PC-3 (cell line): ENCODE measurements at regions not wholly inside any gene's neighbourhood (a gene's known extent, or its start where the extent isn't known, plus 50 kb on each side); places are given as distances from the start of the nearest gene placed in this dataset.

Experiments used
- ATAC-seq: fragments of 200-7000 bp; cut with Tn5 transposase; 2 replicates; pipeline ENCODE4 v1.9.1; 2020; ENCODE audit warnings: mild to moderate bottlenecking, moderate library complexity
- BruUV-seq: library from RNA; stranded (reverse); fragments of 400-500 nt; replicated peaks from 2 replicates; lab custom pipeline; 2021; lab: Mats Ljungman, UMichigan
- CTCF ChIA-PET: fragments of 300-600 bp; sonication (Branson Sonifier 250); formaldehyde crosslinking; loops from one replicate; lab custom pipeline; 2022; ENCODE audit warnings: antibody characterized with exemption; lab: Charles Lee
- POLR2A ChIA-PET: fragments of 300-600 bp; sonication (Branson Sonifier 250); formaldehyde crosslinking; loops from one replicate; lab custom pipeline; 2022; ENCODE audit warnings: antibody characterized with exemption; ENCODE audit not compliant: unreplicated experiment; lab: Charles Lee
- DNase-seq: peaks from one replicate; pipeline ENCODE4 v3.0.0-alpha.2; 2015
- H2AFZ ChIP-seq: fragments of 300-600 bp; sonication (generic); 2 replicates; pipeline ENCODE4 v1.6.0; 2016; ENCODE audit warnings: antibody characterized with exemption, low read length
- H3F3A ChIP-seq: fragments of 300-600 bp; sonication (generic); one replicate; pipeline ENCODE4 v1.6.0; 2017; ENCODE audit warnings: antibody characterized with exemption, low read length, control low read depth, mild to moderate bottlenecking; ENCODE audit not compliant: unreplicated experiment
- H3K27ac ChIP-seq: fragments of 300-600 bp; sonication (generic); 2 replicates; pipeline ENCODE4 v1.5.1; 2016; ENCODE audit warnings: mild to moderate bottlenecking, low read length
- H3K27me3 ChIP-seq: fragments of 300-600 bp; sonication (generic); 2 replicates; pipeline ENCODE4 v1.6.1; 2016; ENCODE audit warnings: low read length, mixed read lengths
- H3K36me3 ChIP-seq: fragments of 300-600 bp; sonication (generic); 2 replicates; pipeline ENCODE4 v1.6.1; 2016; ENCODE audit warnings: low read depth, mixed run types, low read length, mixed read lengths
- H3K4me1 ChIP-seq: fragments of 300-600 bp; sonication (generic); 2 replicates; pipeline ENCODE4 v1.5.1; 2016; ENCODE audit warnings: low read length; ENCODE audit not compliant: insufficient read depth
- H3K4me2 ChIP-seq: fragments of 300-600 bp; sonication (generic); 2 replicates; pipeline ENCODE4 v1.6.0; 2016; ENCODE audit warnings: low read length
- H3K4me3 ChIP-seq: fragments of 300-600 bp; sonication (generic); 2 replicates; pipeline ENCODE4 v1.5.1; 2016; ENCODE audit warnings: mild to moderate bottlenecking, low read length, mixed read lengths
- H3K79me2 ChIP-seq: fragments of 300-600 bp; sonication (generic); 2 replicates; pipeline ENCODE4 v1.6.1; 2017; ENCODE audit warnings: low read length, mixed read lengths
- H3K9ac ChIP-seq: fragments of 300-600 bp; sonication (generic); 2 replicates; pipeline ENCODE4 v1.6.0; 2016; ENCODE audit warnings: mild to moderate bottlenecking, low read length
- H3K9me2 ChIP-seq: fragments of 300-600 bp; sonication (generic); replicated peaks from 2 replicates; pipeline ENCODE4 v1.6.1; 2016; ENCODE audit warnings: mixed run types, low read length, mixed read lengths
- H3K9me3 ChIP-seq: fragments of 300-600 bp; sonication (generic); 2 replicates; pipeline ENCODE4 v1.6.1; 2016; ENCODE audit warnings: low read length, mixed read lengths
- H4K20me1 ChIP-seq: fragments of 300-600 bp; sonication (generic); 2 replicates; pipeline ENCODE4 v1.6.1; 2016; ENCODE audit warnings: low read length, mixed read lengths
- CTCF ChIP-seq: fragments of 300-600 bp; sonication (generic); conservative IDR thresholded peaks from 2 replicates; pipeline ENCODE4 v1.5.1; 2017; ENCODE audit warnings: antibody characterized with exemption, low read depth, mild to moderate bottlenecking, low read length
- EZH2 ChIP-seq: fragments of 300-600 bp; sonication (generic); IDR thresholded peaks from one replicate; pipeline ENCODE4 v1.6.1; 2017; ENCODE audit warnings: antibody characterized with exemption, mild to moderate bottlenecking, low read length; ENCODE audit not compliant: unreplicated experiment
- EZH2phosphoT487 ChIP-seq: fragments of 300-600 bp; sonication (generic); IDR thresholded peaks from 2 replicates; pipeline ENCODE4 v1.6.1; 2018; ENCODE audit warnings: mild to moderate bottlenecking, antibody characterized with exemption, low read length, borderline replicate concordance
- intact Hi-C: fragments of 100-400 bp; cut with micrococcal nuclease; formaldehyde crosslinking; loops from 2 replicates; pipeline ENCODE4 v1.9.0; 2023

- Histone ChIP-seq H3K9ac (no peak overlapping the region), H3F3A (no peaks in the 10 kb centered on the region), H2AFZ (no peak overlapping the region), H3K27ac (no peak overlapping the region), H3K4me1 (no peaks in the 10 kb centered on the region), H3K27me3 (no peaks in the 10 kb centered on the region), H3K9me2 (no peaks in the 10 kb centered on the region), H3K4me3 (no peak overlapping the region), H3K4me2 (no peak overlapping the region), H3K79me2 (no peaks in the 10 kb centered on the region), H3K36me3 (no peaks in the 10 kb centered on the region), H4K20me1 (no peaks in the 10 kb centered on the region), H3K9me3 (no peaks in the 10 kb centered on the region)
- POLR2A ChIA-PET, result no interaction called here
- no TSS peak for BruUV-seq
- no peak for ATAC-seq
- DNase-seq, result no peak
- TF ChIP-seq EZH2, result no peak
- TF ChIP-seq CTCF, result no peak
- TF ChIP-seq EZH2phosphoT487, result no peak
- intact Hi-C loops, result no loop called here
- CTCF ChIA-PET, result interaction anchor here (1.0 kb wide), 1 partner anchor 123 kb away, joined by 3 read pairs; no protein-coding TSS in a partner anchor
Observed at GRCh38 chr7:46107610-46108217, 186.6 kb upstream of the IGFBP3 start.

GRCh38 chr7:46100521-46100920 is 179.4 kb upstream of the IGFBP3 start:
- Histone ChIP-seq H3K79me2 (no peaks in the 10 kb centered on the region), H4K20me1 (no peaks in the 10 kb centered on the region), H3K36me3 (no peaks in the 10 kb centered on the region), H3K9me2 (no peaks in the 10 kb centered on the region), H3K27ac (no peak overlapping the region), H3K4me2 (no peak overlapping the region), H3K27me3 (no peaks in the 10 kb centered on the region), H2AFZ (no peak overlapping the region), H3K4me1 (no peaks in the 10 kb centered on the region), H3F3A (no peaks in the 10 kb centered on the region), H3K4me3 (no peak overlapping the region), H3K9ac (no peak overlapping the region), H3K9me3 (no peaks in the 10 kb centered on the region)
- TF ChIP-seq EZH2, result no peak
- no peak for TF ChIP-seq CTCF
- no peak for TF ChIP-seq EZH2phosphoT487
- no TSS peak for BruUV-seq
- ATAC-seq, result no peak
- POLR2A ChIA-PET, result interaction anchor here (0.7 kb wide), 1 partner anchor 38 kb away, joined by 3 read pairs; no protein-coding TSS in a partner anchor
- intact Hi-C loops, result no loop called here
- no peak for DNase-seq
- CTCF ChIA-PET, result no interaction called here

- Histone ChIP-seq H3K27ac (no peak overlapping the region), H3K27me3 (no peaks in the 10 kb centered on the region), H3K79me2 (no peaks in the 10 kb centered on the region), H3K4me1 (no peaks in the 10 kb centered on the region), H3K36me3 (no peaks in the 10 kb centered on the region), H3K9me2 (no peaks in the 10 kb centered on the region), H3K9me3 (no peaks in the 10 kb centered on the region), H3K9ac (no peak overlapping the region), H3K4me2 (no peak overlapping the region), H3K4me3 (no peak overlapping the region), H2AFZ (no peak overlapping the region), H4K20me1 (no peaks in the 10 kb centered on the region), H3F3A (no peaks in the 10 kb centered on the region)
- TF ChIP-seq EZH2phosphoT487 (no peak), EZH2 (no peak)
- no TSS peak for BruUV-seq
- ChIA-PET CTCF (no interaction called here), POLR2A (no interaction called here)
- ATAC-seq (no peak), DNase-seq (no peak)
- intact Hi-C loops, result no loop called here
Observed at GRCh38 chr7:46099076-46099475, 178.0 kb upstream of the IGFBP3 start.
